Activated naive CD4-positive, alpha-beta T cell treated with anti-CD3 and anti-CD28 coated beads, Interleukin-2, amount 50 U/mL, for 72 hours (primary cell): ENCODE measurements at regions not wholly inside any gene's neighbourhood (a gene's known extent, or its start where the extent isn't known, plus 50 kb on each side); places are given as distances from the start of the nearest gene placed in this dataset.
"Not testable (repeated sequence)": the region's sequence is repeated elsewhere in the genome, so short reads cannot be mapped to it uniquely, and the experiment has no call there.

Experiments used
- ATAC-seq, 2 donors: fragments of 150-1000 bp; cut with Tn5 transposase; 2 replicates each; pipeline ENCODE4 v1.10.0; 2021; ENCODE audit warnings: mild to moderate bottlenecking in 2 of 2, moderate library complexity in 2 of 2
- DNase-seq, 2 donors: peaks; one replicate each; pipeline ENCODE4 v3.0.0; 2021 to 2022; ENCODE audit warnings: low spot score in 2 of 2
- H3K27ac Mint-ChIP-seq, 2 donors: one replicate each; pipeline ENCODE4 v1.8.0; 2022; ENCODE audit warnings: mild to moderate bottlenecking in 2 of 2, mixed read lengths in 2 of 2
- H3K36me3 Mint-ChIP-seq, 2 donors: one replicate each; pipeline ENCODE4 v1.8.0; 2022; ENCODE audit warnings: mixed read lengths in 2 of 2
- H3K9me3 Mint-ChIP-seq, 2 donors: one replicate each; pipeline ENCODE4 v1.8.0; 2022; ENCODE audit warnings: mixed read lengths in 2 of 2

DNA sequence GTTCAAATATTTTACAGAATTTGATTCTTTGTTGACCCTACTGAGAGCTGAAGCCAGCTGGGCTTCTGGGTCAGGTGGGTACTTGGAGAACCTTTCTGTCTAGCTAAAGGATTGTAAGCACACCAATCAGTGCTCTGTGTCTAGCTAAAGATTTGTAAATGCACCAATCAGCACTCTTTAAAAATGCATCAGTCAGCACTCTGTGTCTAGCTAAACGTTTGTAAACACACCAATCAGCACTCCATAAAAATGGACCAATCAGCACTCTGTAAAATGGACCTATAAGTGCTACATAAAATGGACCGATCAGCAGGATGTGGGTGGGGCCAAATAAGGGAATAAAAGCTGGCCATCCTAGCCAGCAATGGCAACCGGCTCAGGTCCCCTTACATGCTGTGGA lies 76.4 kb upstream of the TMSB4Y start:
- not testable (repeated sequence) for DNase-seq, H3K27ac Mint-ChIP-seq, H3K36me3 Mint-ChIP-seq, H3K9me3 Mint-ChIP-seq, ATAC-seq

DNA sequence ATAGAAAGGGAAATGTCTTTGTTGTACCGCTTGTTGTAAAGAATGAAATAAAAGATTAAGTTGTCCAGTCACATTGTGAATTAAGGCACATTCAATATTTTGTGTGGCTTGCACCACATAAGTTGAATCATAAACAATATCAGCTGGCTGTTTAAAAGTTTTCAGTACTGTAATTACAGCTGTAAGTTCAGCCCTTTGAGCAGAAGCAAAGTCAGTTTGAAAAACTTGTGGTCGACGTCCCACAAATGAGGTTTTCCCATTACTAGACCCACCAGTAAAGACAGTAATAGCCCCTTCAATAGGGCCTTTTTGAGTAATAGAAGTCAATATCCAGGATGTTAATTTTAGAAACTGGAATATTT lies 87.8 kb upstream of the TMSB4Y start:
- Mint-ChIP-seq H3K9me3 (no peaks in the 10 kb centered on the region), H3K36me3 (no peaks in the 10 kb centered on the region), H3K27ac (no peak overlapping the region)
- DNase-seq (no peak), ATAC-seq (peak in 1 of 2 donors; percentile 62)

DNA sequence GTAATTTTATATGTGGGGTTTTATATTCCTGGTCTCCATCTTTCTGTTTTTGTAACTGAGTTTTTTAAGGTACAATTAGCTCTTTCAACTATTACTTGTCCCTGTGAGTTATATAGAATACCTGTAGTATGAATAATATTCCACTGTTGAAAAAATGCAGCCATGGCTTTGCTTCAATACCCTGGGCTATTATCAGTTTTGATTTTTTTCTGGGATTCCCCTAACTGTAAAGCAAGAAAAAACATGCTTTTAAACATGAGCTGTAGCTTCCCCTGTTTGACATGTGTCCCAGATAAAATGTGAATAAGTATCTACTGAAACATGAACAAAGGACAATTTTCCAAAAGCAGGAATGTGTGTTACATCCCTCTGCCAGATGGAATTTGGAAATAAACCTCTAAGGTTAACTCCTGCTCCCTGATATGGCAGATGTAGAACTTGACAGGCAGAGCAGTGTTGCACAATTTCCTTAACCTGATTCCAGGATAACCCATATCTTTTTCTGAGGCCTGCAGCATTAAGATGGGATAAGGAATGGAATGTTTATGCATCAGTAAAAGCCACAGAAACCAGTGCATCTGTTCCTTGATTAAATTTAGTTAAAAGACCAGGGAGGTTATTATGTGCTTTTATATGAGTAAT lies 88.3 kb upstream of the TMSB4Y start:
- Mint-ChIP-seq H3K27ac (no peak overlapping the region), H3K36me3 (no peaks in the 10 kb centered on the region), H3K9me3 (no peaks in the 10 kb centered on the region)
- no peak for DNase-seq
- no peak for ATAC-seq

DNA sequence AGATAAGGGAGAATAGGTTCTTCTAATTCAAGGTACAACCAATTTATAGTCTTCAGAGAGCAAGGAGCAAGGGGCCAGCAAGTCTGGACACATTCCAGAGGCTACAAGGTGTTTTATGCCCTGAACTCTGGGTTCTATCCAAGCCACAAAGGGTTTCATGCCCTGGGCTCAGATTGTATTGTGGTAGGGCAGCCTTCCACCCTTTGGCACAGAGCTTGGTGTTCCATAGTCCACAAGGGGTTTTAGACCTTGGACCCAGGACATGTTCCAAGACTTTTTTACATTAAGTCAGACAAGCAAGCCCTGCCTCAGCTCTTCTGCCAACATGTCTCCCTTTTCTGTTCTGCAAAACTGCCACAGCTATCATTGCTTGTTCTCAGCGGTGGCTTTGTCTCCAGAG lies 90.8 kb upstream of the TMSB4Y start:
- H3K27ac Mint-ChIP-seq: no peak overlapping the region
- ATAC-seq (no peak), DNase-seq (no peak)
- no peaks in the 10 kb centered on the region for H3K9me3 Mint-ChIP-seq
- no peaks in the 10 kb centered on the region for H3K36me3 Mint-ChIP-seq

DNA sequence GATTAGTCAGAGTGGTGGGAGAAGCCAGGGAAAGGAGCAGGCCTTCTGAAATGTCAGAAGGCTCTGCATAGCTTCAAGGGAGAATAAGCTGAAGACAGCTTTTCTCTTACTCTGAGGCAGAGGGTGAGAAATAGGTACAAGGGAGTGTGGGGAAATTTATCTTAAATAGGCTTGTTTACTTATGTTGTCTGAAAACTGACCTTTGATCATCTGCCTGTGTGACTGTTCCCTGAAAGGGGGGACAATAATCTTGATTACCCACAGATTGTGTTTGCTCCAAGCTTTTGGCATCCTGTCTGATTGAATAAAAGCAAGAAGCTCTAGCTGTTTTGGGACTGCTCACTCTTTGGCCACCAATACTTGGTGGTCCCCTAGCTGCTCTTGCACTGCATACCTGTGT lies 91.7 kb upstream of the TMSB4Y start:
- Mint-ChIP-seq H3K9me3 (no peaks in the 10 kb centered on the region), H3K36me3 (no peaks in the 10 kb centered on the region), H3K27ac (no peak overlapping the region)
- no peak for ATAC-seq
- no peak for DNase-seq

DNA sequence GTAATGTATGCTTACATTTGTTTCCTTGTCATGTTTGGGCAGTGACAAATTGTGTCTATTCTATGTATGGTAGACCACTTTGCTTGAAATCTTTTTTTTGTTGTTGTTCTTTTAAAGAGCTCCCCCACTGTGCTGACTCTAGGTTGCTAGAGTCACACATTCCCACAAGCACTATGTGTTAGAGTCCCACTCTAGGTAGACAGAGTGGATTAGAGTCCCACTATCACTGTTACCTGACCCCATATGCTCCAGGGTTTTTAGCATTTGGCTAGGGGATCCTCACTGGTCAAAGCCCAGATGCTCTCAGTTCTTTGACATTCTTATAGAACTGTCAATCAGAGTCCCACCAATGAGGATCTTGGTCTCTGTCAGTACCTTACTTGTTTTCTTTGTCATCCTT lies 111.2 kb upstream of the TMSB4Y start:
- ATAC-seq (no peak), DNase-seq (no peak)
- H3K27ac Mint-ChIP-seq: no peak overlapping the region
- H3K9me3 Mint-ChIP-seq: no peaks in the 10 kb centered on the region
- no peaks in the 10 kb centered on the region for H3K36me3 Mint-ChIP-seq

DNA sequence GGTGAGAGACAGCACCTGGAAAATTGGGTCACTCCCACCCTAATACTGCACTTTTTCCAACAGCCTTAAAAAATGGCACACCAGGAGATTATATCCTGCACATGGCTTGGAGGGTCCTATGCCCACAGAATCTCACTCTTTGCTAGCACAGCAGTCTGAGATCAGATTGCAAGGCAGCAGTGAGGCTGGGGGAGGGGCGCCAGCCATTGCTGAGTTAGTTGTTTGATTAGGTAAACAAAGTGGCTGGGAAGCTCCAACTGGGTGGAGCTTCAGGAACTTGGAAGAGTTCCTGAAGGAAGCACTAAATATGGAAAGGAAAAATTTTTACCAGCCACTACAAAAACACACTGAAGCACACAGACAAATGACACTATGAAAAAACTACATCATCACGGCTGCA lies 91.1 kb upstream of the UTY start:
- H3K27ac Mint-ChIP-seq, ATAC-seq, DNase-seq, H3K9me3 Mint-ChIP-seq, H3K36me3 Mint-ChIP-seq: not testable (repeated sequence)

DNA sequence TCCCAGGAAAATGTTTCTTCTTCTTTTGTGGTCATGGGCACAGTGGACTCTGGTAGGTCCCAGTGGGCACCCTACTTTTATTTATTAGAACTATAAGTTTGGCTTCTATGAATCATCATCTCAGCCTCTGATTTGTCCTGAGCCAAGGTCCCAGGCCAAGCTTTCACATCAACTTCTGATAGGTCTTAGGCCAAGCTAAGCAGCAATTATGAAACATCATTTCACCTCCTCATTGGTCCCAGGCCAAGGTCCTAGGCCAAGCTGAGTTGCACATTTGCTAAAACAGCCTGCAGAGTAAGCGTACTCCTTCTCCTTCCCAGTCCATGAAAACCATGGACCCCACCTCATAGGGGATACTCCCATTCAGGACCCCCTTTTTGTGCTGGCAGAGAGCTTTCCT lies 87.4 kb upstream of the UTY start:
- no peaks in the 10 kb centered on the region for H3K9me3 Mint-ChIP-seq
- no peak overlapping the region for H3K27ac Mint-ChIP-seq
- H3K36me3 Mint-ChIP-seq: no peaks in the 10 kb centered on the region
- DNase-seq (no peak), ATAC-seq (no peak)

DNA sequence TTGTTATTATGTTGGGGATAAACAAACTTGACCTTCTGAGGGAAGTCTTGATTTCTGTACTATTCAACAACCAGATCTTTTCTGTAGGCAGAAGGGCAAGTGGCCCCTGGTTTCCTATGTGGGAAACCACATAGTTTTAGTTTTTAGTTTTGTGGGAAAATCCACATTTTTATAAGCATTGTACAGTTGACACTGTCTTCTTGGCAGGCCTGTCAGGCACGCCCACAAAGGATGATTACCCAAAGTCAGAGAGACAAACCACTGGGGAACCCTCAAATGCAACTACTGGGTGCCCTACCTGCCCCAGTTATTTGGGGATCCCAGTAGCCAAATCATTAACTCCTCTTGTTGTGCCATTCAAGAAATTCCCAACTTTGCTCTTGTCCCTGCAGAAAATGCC lies 75.1 kb upstream of the UTY start:
- DNase-seq (no peak), ATAC-seq (peak in 1 of 2 donors; percentile 44)
- peaks cover 7 to 9% of the 10 kb centered on the region in 2 donors for H3K36me3 Mint-ChIP-seq
- H3K27ac Mint-ChIP-seq: no peak overlapping the region
- H3K9me3 Mint-ChIP-seq: peaks cover 0 to 8% of the 10 kb centered on the region in 2 donors

DNA sequence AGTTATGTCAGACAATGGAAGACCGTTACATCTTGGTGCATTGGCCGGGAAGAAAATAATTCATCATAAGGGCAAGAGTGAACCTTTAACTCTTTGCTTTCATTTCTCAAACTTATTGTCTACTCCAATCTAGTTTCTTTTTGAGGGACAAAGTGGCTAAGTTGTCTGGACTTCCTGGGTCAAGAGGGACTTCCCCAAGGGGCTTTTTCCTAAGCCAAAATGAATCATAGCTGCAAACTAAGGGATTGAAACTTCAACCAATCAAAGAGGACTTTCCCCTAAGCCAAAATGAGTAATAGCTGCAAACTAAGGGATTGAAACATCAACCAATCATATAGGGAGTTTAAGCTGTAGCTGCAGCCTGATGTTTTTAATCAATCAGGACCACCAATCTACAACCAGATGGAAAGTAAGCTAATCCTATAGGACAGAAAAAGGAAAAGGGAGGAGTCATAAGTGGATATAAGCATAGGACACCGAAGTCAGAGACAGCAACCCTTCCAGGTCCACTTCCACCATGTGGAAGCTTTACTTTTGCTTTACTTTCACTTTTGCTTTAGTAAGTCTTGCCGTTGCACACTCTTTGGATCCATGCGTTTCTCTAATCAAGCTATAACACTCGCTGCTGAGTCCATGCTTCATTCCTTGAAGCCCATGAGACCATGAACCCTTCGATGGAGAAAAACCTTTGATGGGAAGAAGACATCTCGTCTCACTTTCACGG lies 72.7 kb upstream of the UTY start:
- no peak overlapping the region for H3K27ac Mint-ChIP-seq
- no peak for DNase-seq
- peaks cover 7 to 9% of the 10 kb centered on the region in 2 donors for H3K36me3 Mint-ChIP-seq
- peaks cover 0 to 8% of the 10 kb centered on the region in 2 donors for H3K9me3 Mint-ChIP-seq
- peak; percentile 24 to 88 for ATAC-seq

DNA sequence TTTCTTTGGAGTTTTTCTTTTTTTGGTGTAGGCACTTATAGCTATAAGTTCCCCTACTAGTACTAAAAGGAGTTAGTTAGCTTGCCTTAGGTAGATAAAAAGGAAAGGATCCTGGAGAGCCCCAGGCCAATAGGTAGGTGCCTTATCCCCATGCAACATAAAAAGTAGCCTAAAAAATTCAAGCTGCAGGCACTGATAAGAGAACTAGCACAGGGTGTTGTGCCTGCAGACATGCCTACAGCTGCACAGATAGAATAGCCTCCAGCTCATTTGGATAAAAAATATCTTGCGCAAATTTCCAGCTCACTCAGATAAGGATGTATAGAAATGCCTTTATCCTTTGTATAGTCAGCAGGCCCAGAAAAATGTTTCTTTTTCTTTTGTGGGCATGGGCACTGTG lies 71.4 kb upstream of the UTY start:
- peaks cover 7 to 9% of the 10 kb centered on the region in 2 donors for H3K36me3 Mint-ChIP-seq
- ATAC-seq (no peak), DNase-seq (no peak)
- peaks cover 0 to 8% of the 10 kb centered on the region in 2 donors for H3K9me3 Mint-ChIP-seq
- no peak overlapping the region for H3K27ac Mint-ChIP-seq

DNA sequence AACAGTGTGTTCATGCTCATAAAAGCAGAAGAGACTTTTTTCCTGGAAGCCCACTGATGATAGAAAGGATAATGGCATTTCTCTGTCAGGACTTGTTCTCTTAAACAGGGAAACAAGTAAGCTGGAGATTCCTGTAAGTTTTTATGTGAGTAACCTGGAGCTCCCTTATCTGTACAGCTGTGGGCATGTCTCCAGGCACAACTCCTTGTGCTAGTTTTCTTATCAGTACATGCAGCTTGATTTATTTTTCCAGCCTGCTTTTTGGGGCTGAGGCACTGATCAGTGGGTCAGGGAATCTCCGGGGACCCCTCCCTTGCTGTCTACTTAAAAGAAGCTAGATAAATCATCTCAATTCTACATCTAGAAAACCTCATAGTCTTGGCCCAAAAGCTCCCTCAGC lies 64.7 kb upstream of the UTY start:
- Mint-ChIP-seq H3K27ac (no peak overlapping the region), H3K36me3 (peaks cover 6 to 7% of the 10 kb centered on the region in 2 donors), H3K9me3 (peaks cover 0 to 5% of the 10 kb centered on the region in 2 donors)
- DNase-seq: no peak
- ATAC-seq: no peak

DNA sequence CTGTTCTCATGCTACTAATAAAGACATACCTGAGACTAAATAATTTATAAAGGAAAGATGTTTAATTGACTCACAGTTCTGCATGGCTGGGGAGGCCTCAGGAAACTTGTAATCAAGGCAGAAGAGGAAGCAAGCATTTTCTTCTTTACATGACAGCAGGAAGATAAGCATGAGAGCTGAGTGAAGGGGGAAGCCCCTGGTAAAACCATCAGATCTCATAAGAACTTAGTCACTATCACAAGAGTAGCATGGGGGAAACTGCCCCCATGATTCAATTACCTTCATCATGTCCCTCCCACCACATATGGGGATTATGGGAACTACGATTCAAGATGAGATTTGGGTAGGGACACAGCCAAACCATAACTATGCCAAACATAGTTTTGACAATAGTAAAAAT lies 58.1 kb upstream of the UTY start:
- ATAC-seq: peak in 1 of 2 donors; percentile 72
- no peak for DNase-seq
- peaks cover 6 to 7% of the 10 kb centered on the region in 2 donors for H3K36me3 Mint-ChIP-seq
- peaks cover 0 to 10% of the 10 kb centered on the region in 2 donors for H3K9me3 Mint-ChIP-seq
- no peak overlapping the region for H3K27ac Mint-ChIP-seq
